ENCODE measurements at regions not wholly inside any gene's neighbourhood (a gene's known extent, or its start where the extent isn't known, plus 50 kb on each side); places are given as distances from the start of the nearest gene placed in this dataset.

- H3K79me2 ChIP-seq (ENCODE audit: control insufficient read depth, insufficient read depth, low read length), result no peaks in the 10 kb centered on the region
- dilution Hi-C loops (cut with MboI; ENCODE audit: extremely low pct_ligation_motif_present, low sequenced_read_pairs), result no loop called here
- no peak for DNase-seq (ENCODE audit: low read depth, low spot score)
Observed at GRCh38 chr10:4046030-4046429, 261.0 kb upstream of the KLF6 start.

GRCh38 chr10:4043897-4044665, 259.1 kb upstream of the KLF6 start:
- no peaks in the 10 kb centered on the region for H3K4me1 ChIP-seq (ENCODE audit: control insufficient read depth, extremely low read depth, insufficient read depth, low read length)
- FAIRE-seq, result no peak
- H3K9me1 ChIP-seq (ENCODE audit: control insufficient read depth, extremely low read depth, insufficient read depth, low read length), result no peaks in the 10 kb centered on the region
- TF ChIP-seq CTCF (optimal IDR thresholded peaks at IDR 0.05 in 1 of 3, IDR thresholded peaks at IDR 0.05 in 1 of 3, conservative IDR thresholded peaks at IDR 0.05 in 1 of 3; ENCODE audit: extremely low read depth in 1 of 3, insufficient read depth in 2 of 3, low read length in 3 of 3) (no peak), EZH2 (IDR thresholded peaks at IDR 0.05; ENCODE audit: low read length) (no peak)
- no peaks in the 10 kb centered on the region for H3K79me2 ChIP-seq (ENCODE audit: control insufficient read depth, insufficient read depth, low read length)
- H4K20me1 ChIP-seq (ENCODE audit: control insufficient read depth, extremely low read depth, insufficient read depth, low read length), result no peaks in the 10 kb centered on the region
- no peak overlapping the region for H3K27ac ChIP-seq (ENCODE audit: control insufficient read depth, insufficient read depth, low read length)
- no peak overlapping the region for H3K4me3 ChIP-seq (ENCODE audit: control insufficient read depth in 2 of 3, extremely low read depth in 1 of 3, insufficient read depth in 2 of 3, low read depth in 1 of 3, low read length in 3 of 3)
- H3K9me3 ChIP-seq (ENCODE audit: control insufficient read depth, low read depth, low read length), result peaks cover 3% of the 10 kb centered on the region
- DNase-seq (ENCODE audit: low read depth, low spot score), result no peak
- H3K36me3 ChIP-seq (ENCODE audit: control insufficient read depth in 2 of 2, extremely low read depth in 1 of 2, insufficient read depth in 2 of 2, low read length in 2 of 2), result no peaks in the 10 kb centered on the region
- no peak overlapping the region for H3K9ac ChIP-seq (ENCODE audit: control insufficient read depth, extremely low read depth, insufficient read depth, low read length)
- no peak overlapping the region for H3K4me2 ChIP-seq (ENCODE audit: control insufficient read depth, extremely low read depth, insufficient read depth, low read depth, low read length)
- no peaks in the 10 kb centered on the region for H3K27me3 ChIP-seq (ENCODE audit: control insufficient read depth, extremely low read depth, insufficient read depth, low read length)
- H2AFZ ChIP-seq (ENCODE audit: control insufficient read depth, low read length), result no peak overlapping the region
- dilution Hi-C loops (cut with MboI; ENCODE audit: extremely low pct_ligation_motif_present, low sequenced_read_pairs), result no loop called here

More at GRCh38 chr10:4046030-4046429, 261.0 kb upstream of the KLF6 start:
- Histone ChIP-seq H3K4me1 (ENCODE audit: control insufficient read depth, extremely low read depth, insufficient read depth, low read length) (no peaks in the 10 kb centered on the region), H4K20me1 (ENCODE audit: control insufficient read depth, extremely low read depth, insufficient read depth, low read length) (no peaks in the 10 kb centered on the region), H3K9me3 (ENCODE audit: control insufficient read depth, low read depth, low read length) (peaks cover 3% of the 10 kb centered on the region), H3K4me2 (ENCODE audit: control insufficient read depth, extremely low read depth, insufficient read depth, low read depth, low read length) (no peak overlapping the region), H3K27ac (ENCODE audit: control insufficient read depth, insufficient read depth, low read length) (no peak overlapping the region), H3K9me1 (ENCODE audit: control insufficient read depth, extremely low read depth, insufficient read depth, low read length) (no peaks in the 10 kb centered on the region), H3K9ac (ENCODE audit: control insufficient read depth, extremely low read depth, insufficient read depth, low read length) (no peak overlapping the region), H3K36me3 (ENCODE audit: control insufficient read depth in 2 of 2, extremely low read depth in 1 of 2, insufficient read depth in 2 of 2, low read length in 2 of 2) (no peaks in the 10 kb centered on the region), H3K27me3 (ENCODE audit: control insufficient read depth, extremely low read depth, insufficient read depth, low read length) (no peaks in the 10 kb centered on the region), H3K4me3 (ENCODE audit: control insufficient read depth in 2 of 3, extremely low read depth in 1 of 3, insufficient read depth in 2 of 3, low read depth in 1 of 3, low read length in 3 of 3) (no peak overlapping the region), H2AFZ (ENCODE audit: control insufficient read depth, low read length) (no peak overlapping the region)
- FAIRE-seq, result no peak
- TF ChIP-seq CTCF (optimal IDR thresholded peaks at IDR 0.05 in 1 of 3, IDR thresholded peaks at IDR 0.05 in 1 of 3, conservative IDR thresholded peaks at IDR 0.05 in 1 of 3; ENCODE audit: extremely low read depth in 1 of 3, insufficient read depth in 2 of 3, low read length in 3 of 3), result no peak
- no peak for TF ChIP-seq EZH2 (IDR thresholded peaks at IDR 0.05; ENCODE audit: low read length)

Measured in keratinocyte (primary cell).